ENCODE measurements at regions not wholly inside any gene's neighbourhood (a gene's known extent, or its start where the extent isn't known, plus 50 kb on each side); places are given as distances from the start of the nearest gene placed in this dataset.

DNA sequence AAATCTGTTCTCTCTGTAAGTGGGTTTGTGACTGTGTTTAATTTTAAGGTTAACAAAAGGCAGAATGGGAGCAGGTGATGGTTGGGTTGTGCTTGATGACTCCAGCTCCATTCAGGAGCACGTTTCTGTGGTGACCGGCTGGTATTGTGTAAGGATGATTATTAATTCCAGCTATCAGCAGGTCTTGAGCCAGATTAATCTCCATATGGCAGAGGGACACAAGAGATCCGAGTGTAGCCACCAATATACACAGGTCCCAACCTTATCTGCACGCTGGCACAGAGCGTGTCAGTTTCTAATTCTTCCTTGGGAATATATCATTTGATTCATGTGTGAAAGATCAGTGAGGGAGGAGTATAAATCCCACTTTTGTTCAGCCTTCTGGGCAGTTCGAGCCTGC lies 199.0 kb upstream of the DCC start:
- 92 to 100% methylated on average over 2 to 6 of the region's 6 CpGs for WGBS, 2 experiments (ENCODE audit: insufficient coverage in 1 of 2, insufficient read length in 1 of 2)
- TF ChIP-seq, protein P1, sequence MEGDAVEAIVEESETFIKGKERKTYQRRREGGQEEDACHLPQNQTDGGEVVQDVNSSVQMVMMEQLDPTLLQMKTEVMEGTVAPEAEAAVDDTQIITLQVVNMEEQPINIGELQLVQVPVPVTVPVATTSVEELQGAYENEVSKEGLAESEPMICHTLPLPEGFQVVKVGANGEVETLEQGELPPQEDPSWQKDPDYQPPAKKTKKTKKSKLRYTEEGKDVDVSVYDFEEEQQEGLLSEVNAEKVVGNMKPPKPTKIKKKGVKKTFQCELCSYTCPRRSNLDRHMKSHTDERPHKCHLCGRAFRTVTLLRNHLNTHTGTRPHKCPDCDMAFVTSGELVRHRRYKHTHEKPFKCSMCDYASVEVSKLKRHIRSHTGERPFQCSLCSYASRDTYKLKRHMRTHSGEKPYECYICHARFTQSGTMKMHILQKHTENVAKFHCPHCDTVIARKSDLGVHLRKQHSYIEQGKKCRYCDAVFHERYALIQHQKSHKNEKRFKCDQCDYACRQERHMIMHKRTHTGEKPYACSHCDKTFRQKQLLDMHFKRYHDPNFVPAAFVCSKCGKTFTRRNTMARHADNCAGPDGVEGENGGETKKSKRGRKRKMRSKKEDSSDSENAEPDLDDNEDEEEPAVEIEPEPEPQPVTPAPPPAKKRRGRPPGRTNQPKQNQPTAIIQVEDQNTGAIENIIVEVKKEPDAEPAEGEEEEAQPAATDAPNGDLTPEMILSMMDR (conservative IDR thresholded peaks at IDR 0.05): no peak
- Mint-ChIP-seq H3K4me3 (no peak overlapping the region), H3K9me3 (peaks cover 41% of the 10 kb centered on the region), H3K27me3 (ENCODE audit: insufficient read depth) (no peaks in the 10 kb centered on the region), H3K27ac (no peak overlapping the region), H3K36me3 (ENCODE audit: low read depth) (peaks cover 10% of the 10 kb centered on the region), H3K4me1 (no peaks in the 10 kb centered on the region)
- H3K27ac ChIP-seq (ENCODE audit: low read depth, low read length): peak overlapping the region; percentile 61
- no peaks in the 10 kb centered on the region for H3K36me3 ChIP-seq (ENCODE audit: control insufficient read depth, insufficient read depth, low read length)
- no peaks in the 10 kb centered on the region for H3K27me3 ChIP-seq (ENCODE audit: control insufficient read depth, insufficient read depth, low read length, poor library complexity, severe bottlenecking)
- H3K9ac ChIP-seq (ENCODE audit: extremely low read depth, low read length, poor library complexity, severe bottlenecking): no peak overlapping the region
- no peaks in the 10 kb centered on the region for H3K4me1 ChIP-seq (ENCODE audit: control insufficient read depth, insufficient read depth, low read length)
- no peak overlapping the region for H3K4me3 ChIP-seq (ENCODE audit: low read length)
- no peak for DNase-seq
- peaks cover 27% of the 10 kb centered on the region for H3K9me3 ChIP-seq (ENCODE audit: control insufficient read depth, low read length)

DNA sequence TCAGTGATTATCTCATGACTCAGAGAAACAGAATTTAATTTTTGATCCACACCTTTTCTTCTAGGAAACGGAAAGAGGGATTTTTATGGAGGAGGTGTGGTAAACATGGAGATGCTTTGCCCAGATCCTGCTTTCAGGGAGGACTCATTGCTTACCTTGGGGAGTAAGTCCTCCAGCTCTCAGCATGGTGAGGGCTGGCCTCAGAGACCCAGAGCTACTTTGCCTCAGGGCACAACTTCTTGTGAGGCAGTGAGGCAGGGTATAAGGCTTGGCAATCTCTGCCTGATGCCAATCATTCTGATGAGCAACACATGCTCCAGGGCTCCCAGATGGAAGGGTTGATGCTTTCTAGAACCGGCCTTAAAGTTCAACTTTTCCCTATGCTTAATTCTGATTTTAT lies 189.9 kb upstream of the DCC start:
- no peak overlapping the region for H3K4me3 ChIP-seq (ENCODE audit: low read length)
- no peak for DNase-seq
- H3K9me3 Mint-ChIP-seq: peaks cover 7% of the 10 kb centered on the region
- no peak overlapping the region for H3K9ac ChIP-seq (ENCODE audit: extremely low read depth, low read length, poor library complexity, severe bottlenecking)
- no peaks in the 10 kb centered on the region for H3K27me3 Mint-ChIP-seq (ENCODE audit: insufficient read depth)
- no peak overlapping the region for H3K4me3 Mint-ChIP-seq
- TF ChIP-seq, protein P1 (conservative IDR thresholded peaks at IDR 0.05): no peak
- peaks cover 30% of the 10 kb centered on the region for H3K27me3 ChIP-seq (ENCODE audit: control insufficient read depth, insufficient read depth, low read length, poor library complexity, severe bottlenecking)
- H3K9me3 ChIP-seq (ENCODE audit: control insufficient read depth, low read length): peaks cover 6% of the 10 kb centered on the region
- no peaks in the 10 kb centered on the region for H3K36me3 Mint-ChIP-seq (ENCODE audit: low read depth)
- H3K27ac Mint-ChIP-seq: no peak overlapping the region
- no peaks in the 10 kb centered on the region for H3K36me3 ChIP-seq (ENCODE audit: control insufficient read depth, insufficient read depth, low read length)
- H3K4me1 ChIP-seq (ENCODE audit: control insufficient read depth, insufficient read depth, low read length): no peaks in the 10 kb centered on the region
- H3K27ac ChIP-seq (ENCODE audit: low read depth, low read length): no peak overlapping the region
- H3K4me1 Mint-ChIP-seq: no peaks in the 10 kb centered on the region
- WGBS, 2 experiments (ENCODE audit: insufficient coverage in 1 of 2, insufficient read length in 1 of 2): 88 to 100% methylated on average over 1 to 2 of the region's 2 CpGs

DNA sequence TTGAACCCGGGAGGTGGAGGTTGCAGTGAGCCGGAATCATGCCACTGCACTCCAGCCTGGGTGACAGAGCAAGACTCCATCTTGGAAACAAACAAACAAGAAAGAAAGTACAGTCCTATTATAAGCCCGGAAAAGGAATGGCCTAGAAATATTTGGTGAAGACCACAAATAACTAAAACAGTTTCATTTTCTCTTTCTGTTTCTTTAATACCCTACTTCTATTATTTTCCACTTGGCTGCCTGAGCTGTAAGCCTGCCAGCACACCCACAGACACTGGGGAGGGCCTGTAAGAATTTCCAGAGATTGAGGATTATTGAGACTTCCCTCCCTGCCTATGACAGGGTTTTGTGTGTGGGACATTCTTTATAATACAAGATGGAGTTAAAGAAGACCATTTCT lies 188.0 kb upstream of the DCC start:
- Histone ChIP-seq H3K36me3 (ENCODE audit: control insufficient read depth, insufficient read depth, low read length) (no peaks in the 10 kb centered on the region), H3K9me3 (ENCODE audit: control insufficient read depth, low read length) (peaks cover 6% of the 10 kb centered on the region), H3K27me3 (ENCODE audit: control insufficient read depth, insufficient read depth, low read length, poor library complexity, severe bottlenecking) (peaks cover 30% of the 10 kb centered on the region), H3K4me1 (ENCODE audit: control insufficient read depth, insufficient read depth, low read length) (no peaks in the 10 kb centered on the region), H3K9ac (ENCODE audit: extremely low read depth, low read length, poor library complexity, severe bottlenecking) (no peak overlapping the region), H3K27ac (ENCODE audit: low read depth, low read length) (no peak overlapping the region), H3K4me3 (ENCODE audit: low read length) (no peak overlapping the region)
- DNase-seq: no peak
- peaks cover under 1% of the 10 kb centered on the region for H3K9me3 Mint-ChIP-seq
- no peaks in the 10 kb centered on the region for H3K4me1 Mint-ChIP-seq
- TF ChIP-seq, protein P1 (conservative IDR thresholded peaks at IDR 0.05): no peak
- no peaks in the 10 kb centered on the region for H3K27me3 Mint-ChIP-seq (ENCODE audit: insufficient read depth)
- no peak overlapping the region for H3K27ac Mint-ChIP-seq
- WGBS, 2 experiments (ENCODE audit: insufficient coverage in 1 of 2, insufficient read length in 1 of 2): 92 to 96% methylated on average over 3 of the region's 3 CpGs
- H3K4me3 Mint-ChIP-seq: no peak overlapping the region
- H3K36me3 Mint-ChIP-seq (ENCODE audit: low read depth): no peaks in the 10 kb centered on the region
